NCI-H82 (cell line): ENCODE measurements at regions not wholly inside any gene's neighbourhood (a gene's known extent, or its start where the extent isn't known, plus 50 kb on each side); places are given as distances from the start of the nearest gene placed in this dataset.

ENCODE experiments used
- DNase-seq: peaks from one replicate; lab custom pipeline; 2025; lab: John Stamatoyannopoulos, UW

GRCh38 chr7:130880668-130881067 lies 146.7 kb upstream of the KLF14 start:
- DNase-seq, result no peak

DNA sequence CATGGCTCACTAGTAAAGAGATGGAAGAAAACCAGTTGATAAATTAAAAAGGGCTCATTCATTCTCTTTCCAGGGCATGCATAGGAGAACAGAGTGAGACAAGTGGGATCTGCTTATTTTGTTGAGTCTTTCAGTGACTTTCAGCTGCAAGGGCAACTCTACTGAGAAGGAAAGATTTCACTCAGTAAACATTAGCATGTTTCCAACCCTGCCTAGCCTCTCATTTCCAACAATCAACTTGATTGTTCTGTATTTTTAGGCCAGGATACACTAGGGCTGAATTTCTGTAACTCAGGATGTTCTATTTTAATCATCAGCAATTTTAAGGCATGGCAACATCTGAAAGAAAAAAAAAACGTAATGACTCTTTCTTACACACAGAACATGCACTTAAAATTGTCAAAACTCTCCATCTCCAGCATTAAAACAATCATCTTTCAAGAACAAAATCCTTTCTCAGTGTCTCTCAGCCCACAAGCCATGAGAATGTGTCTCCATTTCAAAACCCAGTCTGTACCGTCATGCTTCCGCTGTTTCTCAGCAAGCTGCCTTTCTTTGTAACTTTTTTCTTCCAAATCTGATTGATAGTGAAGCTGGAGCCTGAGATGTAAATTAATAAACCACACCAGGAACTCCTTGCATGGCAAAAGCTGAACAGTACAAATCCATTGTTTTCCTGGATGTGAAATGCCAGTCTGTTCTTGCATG lies 147.2 kb upstream of the KLF14 start:
- peak; percentile 16 for DNase-seq

DNA sequence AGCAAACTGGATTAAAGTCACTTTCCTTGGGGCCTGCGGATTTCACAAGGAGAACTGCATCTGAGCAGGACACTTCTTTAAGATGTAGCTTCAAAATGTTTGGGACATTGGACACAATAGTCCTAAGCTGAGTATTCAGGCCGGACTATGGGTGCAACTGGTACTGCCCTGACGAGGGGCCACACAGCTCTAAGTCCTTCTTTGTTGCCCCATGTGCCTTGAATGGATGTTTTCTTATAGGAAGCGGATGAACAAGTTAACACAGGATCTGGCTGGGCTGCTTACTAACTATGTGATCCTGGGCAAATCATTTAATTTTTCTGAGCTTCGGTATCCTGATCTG lies 147.8 kb upstream of the KLF14 start:
- DNase-seq, result no peak

DNA sequence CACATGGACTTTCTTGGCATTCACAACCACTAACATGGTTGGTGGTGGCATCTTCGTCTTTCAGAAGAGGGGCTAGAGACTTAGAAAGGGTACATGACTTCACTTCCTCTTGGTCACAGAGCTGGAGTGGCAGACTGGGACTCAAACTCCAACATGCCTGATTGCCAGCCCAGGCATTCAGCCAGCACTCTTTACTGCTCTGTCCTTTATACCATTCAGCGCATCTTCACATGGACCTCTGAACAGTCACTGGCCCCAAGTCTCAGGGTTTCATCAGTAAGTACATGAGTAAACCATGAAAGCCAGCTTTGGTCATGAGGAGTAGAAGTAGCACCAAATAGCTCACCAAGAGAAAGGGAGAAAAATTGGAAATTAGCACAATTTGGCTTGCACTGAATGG lies 148.4 kb upstream of the KLF14 start:
- DNase-seq, result no peak

GRCh38 chr7:130883928-130884327 lies 149.9 kb upstream of the KLF14 start:
- no peak for DNase-seq

GRCh38 chr7:130884437-130885417 lies 150.7 kb upstream of the KLF14 start:
- no peak for DNase-seq

GRCh38 chr7:130886438-130887135 lies 152.6 kb upstream of the KLF14 start:
- DNase-seq, result peak; percentile 51

DNA sequence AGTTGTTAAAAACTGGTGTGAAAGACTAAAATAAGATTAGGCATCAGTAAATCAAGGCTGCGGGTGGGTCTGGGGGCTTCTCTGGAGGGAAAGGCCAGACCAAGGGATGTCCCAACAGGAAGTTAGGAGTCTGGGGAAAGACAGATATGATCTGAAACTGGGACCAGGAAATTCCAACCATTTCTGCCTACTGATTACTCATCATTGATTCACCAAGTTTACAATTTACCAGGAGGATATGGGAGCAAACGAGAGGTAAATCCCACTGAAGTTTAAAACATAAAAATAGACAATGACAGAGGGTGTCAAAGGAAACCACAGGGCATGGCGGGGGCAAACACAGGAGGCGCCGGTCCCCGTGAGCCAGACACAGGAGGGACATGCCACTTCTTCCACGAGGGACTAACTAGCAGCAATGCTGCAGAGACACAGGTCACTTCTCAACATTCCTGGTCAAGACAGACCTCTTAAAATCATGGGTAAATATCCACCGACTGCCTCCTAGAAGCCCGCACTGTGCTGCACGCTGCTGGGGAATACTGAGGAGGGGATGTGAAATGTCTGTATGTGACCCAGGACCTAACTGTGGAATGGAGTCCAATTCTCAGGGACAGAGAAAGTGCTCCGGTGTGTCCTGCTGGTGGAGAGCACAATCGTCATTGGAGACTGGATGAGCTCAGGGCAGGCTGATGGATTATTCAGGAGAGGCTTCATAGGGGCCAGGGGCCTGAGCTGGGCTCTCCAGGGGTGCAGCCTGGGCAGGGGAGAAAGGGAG lies 153.4 kb upstream of the KLF14 start:
- no peak for DNase-seq

DNA sequence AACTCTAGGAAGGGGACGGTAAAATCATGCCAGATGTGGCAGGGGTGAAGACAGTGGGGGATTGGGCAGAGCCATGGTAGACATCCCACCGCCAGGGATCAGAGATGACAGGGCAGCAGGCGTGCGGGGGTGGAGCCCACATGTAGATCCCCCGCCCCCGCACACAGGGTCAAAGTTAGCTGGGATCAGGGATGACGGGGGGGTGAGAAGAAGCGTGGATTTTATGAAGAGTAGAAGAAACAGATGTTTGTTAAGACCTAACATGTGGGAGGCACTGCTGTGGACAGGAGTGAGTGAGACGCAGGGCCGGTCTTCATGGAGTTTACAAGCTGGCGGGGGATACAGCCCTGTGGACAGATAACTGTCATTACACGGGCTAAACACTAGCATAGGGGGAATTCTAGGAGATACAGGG lies 154.0 kb upstream of the KLF14 start:
- DNase-seq, result no peak

GRCh38 chr7:130888468-130888867 lies 154.5 kb upstream of the KLF14 start:
- no peak for DNase-seq

DNA sequence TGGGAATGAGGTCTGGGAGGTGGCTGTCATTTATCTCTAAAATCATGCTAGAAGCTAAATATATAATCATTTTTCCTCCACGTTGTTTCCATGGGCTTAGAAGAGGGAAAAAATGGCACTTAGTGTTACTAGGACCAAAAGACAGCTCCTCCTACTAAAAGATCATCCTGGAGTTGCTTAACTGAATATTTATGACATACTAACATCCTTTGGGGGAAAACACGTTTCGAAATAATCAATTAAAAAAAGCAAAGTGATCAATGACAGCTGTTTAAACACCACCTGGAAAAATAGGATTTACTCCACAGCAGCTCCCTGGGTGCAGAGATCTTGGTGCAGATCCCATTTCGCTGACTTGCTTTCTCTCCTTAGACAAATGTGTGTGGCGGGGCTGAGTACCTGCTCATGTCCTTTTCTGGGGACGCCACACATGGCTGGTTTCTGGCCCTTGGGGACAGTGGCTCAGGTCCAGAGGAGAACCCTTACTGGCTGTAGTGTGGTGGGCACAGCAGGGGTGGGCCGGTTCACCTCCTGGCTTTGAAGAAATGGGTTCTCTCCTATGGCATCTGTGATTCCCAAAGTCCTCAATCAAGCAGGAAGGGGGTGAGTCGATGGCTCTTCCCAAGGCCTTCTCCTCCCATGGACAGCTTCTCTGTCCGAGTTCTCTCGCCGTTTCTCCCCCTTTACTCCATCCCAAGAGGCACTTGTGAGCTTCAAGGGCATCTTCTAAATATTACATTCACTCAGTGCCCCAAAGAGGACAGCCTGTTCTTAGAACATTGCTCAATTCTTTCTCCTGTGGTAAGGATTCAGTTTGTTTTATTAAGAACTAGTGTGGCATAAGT lies 156.4 kb upstream of the KLF14 start:
- DNase-seq, result no peak

GRCh38 chr7:130891254-130892094 lies 157.5 kb upstream of the KLF14 start:
- DNase-seq, result no peak

- DNase-seq, result no peak
Measured at GRCh38 chr7:130893441-130893894, 159.5 kb upstream of the KLF14 start.

DNA sequence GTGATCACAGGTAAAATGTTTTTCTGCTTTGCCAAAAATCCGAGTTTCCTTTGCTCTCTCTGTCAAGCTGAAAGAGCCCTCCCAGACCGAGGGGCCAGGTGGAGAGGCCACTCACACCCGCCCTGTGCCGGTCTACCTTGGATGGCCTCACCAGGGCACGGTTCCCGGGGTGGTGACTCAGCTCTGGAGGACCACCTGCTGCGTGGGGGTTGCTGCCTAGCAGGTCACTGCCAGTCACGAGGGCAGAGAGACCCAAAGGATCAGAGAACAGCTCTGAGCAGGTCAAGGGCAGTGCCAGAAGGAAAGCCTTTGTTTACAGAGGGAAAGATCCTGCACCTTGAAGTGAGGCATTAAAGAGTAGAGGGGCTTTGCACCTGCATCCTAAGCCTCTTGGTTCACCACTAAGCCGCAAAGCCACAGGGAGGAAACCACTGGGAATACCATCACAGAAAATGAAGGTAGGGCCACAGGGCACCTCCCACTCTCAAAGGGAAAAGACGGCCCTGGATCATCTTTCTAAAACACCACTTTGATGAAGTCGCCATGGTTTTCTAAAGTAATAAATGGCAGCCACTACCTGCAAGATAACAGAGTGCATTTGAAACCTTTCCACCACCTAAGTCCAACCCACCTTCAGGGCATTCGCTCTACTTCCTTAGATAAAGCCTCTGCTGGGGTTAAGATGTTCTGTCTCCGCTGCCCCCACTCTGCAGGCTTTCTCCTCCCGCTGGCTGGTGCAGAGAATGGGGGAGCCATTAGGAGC lies 160.3 kb upstream of the KLF14 start:
- DNase-seq, result peak; percentile 44

- DNase-seq, result no peak
Measured at GRCh38 chr7:130894909-130895750, 161.1 kb upstream of the KLF14 start.

DNA sequence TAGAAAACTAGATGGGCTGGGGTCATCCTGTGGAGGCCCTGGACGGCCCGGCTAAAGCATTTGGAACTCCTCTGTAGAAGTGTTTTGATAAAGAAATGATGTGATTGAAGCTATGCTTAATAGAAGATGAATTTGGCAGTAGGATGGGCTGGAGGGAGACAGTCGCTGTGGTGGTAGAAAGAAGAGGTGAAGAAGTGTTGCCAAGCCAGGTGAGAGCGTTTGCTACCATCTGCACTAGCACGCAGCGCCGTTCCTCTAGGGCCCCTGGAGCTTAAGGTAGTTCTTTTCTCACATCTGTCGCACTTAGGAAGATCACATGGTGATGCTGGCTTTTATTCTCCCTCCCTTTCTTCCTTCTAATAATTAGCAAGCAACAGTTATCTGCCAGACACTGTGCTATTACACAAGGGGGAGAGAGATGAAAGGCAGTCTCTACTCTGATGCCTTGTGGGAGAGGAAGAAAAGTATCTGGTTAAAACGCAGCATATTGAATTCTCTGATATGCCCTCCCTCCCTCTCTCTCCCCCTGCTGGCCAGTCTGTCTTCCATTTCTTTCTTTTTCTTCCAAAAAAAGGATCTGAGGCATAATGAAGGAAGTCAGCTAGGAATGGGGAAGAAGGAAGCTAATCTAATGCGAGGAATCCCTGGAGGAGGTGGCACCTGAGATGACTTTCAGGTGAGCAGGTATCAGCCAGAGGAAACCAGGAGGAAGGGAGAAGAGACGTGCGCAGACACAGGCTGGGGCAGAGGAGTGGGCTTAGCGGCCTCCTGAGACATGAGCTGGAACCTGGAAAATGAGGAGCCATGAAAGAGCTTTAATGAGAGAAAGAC lies 162.3 kb upstream of the KLF14 start:
- peak; percentile 43 for DNase-seq

- peak; percentile 71 for DNase-seq
Measured at GRCh38 chr7:130896898-130897514, 163.0 kb upstream of the KLF14 start.
